NCI-H1930 (cell line): ENCODE measurements at regions not wholly inside any gene's neighbourhood (a gene's known extent, or its start where the extent isn't known, plus 50 kb on each side); places are given as distances from the start of the nearest gene placed in this dataset.
A peak's percentile ranks its signal among the peaks of the same experiment; 100 is the strongest.

Experiments used
- DNase-seq, 2 experiments: peaks; one replicate each; lab custom pipeline; 2025; lab: John Stamatoyannopoulos, UW

DNA sequence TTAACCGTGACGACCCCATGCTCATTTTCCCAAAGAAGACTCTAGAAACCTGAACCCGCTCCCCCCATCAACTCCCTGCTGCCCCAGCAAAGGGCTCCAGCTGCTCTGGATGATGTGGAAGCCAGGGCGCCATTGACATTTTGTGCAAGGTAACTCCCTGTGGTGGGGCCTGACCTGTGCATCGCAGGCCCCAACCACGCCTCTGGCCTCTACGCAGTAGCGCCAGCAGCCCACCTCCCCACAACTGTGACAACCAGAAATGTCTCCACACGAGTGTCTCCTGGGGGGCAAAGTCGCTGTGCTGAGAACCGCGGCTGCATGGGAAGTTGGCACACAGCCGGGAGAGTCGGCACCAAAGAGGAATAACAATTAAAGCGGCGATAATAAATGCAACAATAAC is 86.9 kb upstream of the PRR5 start:
- no peak for DNase-seq

DNA sequence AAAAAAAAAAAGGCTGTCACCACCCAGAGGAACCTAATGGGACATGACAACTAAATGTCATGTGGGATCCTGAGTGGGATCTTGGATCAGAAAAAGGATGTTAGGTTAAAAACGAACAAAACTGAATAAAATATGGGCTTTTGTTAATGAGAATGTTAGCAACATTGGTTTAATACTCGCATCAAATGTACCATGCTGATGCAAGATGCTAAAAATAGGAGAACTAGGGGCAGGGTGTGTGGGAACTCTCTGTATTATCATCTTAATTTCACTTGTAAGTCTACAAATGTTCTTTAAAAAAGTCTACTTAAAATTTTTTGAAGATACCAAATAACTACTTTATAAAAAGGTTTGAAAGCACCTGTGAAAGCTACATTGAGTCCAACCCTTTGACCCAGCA is 88.8 kb upstream of the PRR5 start:
- no peak for DNase-seq

DNA sequence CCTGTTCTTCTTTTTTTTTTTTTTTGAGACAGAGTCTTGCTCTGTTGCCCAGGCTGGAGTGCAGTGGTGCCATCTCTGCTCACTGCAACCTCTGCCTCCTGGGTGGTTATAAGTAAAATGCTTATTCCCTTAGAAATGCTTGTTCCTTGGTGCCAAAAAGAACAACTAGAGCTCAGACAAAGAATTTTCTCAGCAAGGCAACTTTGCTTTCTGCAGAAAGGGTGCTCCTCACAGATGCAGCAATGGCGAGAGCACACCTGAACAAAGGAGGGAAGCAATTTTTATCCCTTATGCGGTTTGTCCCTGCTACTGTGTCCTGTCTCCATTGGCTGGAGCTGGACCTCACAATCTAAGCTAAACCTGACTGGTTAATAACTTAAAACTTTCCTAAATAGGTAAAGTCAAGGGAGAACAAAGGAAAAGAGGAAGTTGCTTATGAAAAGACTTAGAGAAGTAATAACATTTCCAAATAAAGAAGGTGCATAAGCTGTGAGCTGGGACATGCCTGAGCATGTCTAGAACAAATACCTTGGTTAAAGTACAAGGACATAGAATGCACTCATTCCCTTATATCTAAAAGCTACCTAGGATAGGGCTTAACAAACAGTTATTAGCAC is 90.0 kb upstream of the PRR5 start:
- no peak for DNase-seq

DNA sequence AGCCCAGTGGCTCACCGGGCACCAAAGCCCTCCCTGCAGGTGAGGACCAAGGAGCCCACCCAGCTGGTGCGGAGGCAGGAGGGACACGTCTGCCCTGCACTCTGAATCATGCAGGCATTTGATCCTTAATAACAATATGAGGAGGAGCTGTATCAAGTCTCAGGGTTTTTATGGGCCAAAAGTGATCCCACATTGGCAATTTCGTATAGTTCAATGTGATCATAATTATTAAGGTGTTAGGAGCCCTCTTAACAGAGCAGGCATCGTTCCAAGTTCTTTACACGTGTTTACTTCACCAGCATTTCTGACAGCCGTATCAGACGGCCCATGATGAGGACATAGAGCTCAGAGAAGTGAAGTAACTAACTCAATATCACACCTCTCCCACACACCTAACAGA is 91.9 kb upstream of the PRR5 start:
- no peak for DNase-seq

DNA sequence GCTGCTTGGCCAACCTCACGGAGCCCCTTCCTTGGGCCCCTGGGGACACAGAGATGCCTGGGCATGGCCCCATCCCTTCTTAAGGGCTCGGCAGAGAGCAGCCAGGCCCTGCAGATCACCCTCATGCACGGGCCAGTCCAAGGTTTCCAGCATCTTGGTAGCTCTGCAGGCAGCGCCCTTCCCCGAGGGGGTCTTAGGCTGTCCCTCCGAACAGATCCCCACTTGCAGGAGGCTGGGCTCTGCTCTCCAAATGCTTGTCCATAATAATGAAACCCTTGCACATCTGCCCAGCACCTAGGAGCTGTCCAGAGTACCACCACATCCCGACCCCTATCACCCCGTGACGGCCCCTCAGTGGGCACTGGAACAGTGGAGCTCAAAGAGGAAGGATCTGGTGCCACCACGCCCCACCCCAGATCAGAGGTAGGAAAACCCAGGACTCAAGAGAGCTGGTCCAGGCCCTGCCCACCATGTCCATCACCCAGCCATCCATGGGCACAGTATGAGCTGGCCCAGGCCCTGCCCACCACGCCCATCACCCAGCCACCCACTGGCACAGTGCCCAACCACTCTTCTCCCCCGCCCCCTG is 92.5 kb upstream of the PRR5 start:
- DNase-seq: no peak

DNA sequence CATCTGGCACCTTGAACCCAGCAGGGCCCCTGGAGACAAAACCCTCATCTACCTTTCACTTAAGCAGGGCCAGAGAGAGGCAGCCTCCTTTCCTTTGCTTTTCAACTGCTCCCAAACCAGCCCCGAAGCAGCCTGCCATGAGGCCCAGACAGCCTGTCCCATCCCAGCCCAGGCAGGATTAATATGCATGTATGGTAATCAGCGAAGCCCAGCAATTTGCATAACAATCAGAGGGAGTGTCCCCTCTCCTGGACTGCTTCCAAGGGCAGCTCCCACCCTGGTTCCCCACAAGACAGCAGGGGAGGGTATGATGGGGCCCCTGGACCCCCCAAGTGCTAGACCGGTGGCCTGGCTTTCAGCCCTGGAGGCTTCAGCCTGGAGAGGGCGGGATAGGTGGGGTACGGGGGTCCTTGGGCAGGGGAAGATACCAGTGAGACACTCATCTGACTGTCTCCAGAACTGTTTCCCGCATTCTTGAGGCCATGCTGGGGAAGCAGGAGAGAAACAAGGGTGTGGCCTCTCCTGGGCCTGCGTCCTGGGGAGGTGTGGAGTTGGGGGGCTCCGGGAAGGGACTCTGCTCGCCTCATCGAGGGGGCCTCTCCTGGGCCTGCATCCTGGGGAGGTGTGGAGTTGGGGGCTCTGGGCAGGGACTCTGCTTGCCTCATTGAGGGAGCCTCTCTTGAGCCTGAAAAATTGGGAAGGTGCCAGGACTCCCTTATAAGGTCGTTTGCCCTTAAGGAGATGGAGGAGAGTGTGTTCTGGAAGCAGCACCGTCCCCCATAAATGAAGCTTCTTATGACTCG is 93.2 kb upstream of the PRR5 start:
- DNase-seq: no peak

DNA sequence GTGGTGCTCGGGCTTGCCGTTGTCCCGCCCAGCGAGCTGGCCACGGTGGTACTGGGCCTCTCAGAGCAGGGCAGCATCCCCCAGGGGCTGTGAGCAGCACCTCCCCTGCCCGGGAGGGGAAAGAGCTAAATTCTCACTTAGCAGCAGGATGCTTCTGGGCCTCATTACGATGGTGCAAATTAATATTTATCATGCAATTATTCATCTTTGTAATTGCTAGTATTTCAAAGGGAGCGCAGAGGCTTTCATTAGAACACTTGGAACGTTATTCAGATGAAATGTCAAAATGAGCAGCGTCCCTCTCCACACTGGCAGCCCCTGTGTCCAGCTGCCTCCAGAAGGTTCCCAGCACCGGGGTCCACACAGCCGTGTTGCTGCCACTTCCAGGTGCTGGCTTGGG is 95.9 kb upstream of the PRR5 start:
- DNase-seq: no peak

DNA sequence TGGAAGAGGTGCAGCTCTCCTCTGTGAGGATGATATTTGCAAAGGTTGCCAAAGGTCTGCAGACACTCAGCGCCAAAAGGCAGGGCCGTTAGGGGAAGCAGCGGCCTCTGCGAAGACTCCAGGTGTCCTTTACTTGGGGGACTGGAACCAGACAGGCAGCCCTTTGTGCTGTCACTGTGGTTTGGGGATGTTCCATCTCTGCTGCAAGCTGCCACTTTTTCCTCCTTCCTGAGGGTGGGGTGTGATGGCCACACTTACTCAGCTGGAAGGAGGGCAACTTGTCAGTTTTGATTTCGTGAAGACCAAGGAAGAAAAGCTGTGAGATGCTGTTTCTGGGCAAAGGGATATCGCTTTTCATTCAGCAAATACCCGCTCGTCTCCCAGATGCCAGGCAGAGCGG is 96.5 kb upstream of the PRR5 start:
- DNase-seq: no peak

DNA sequence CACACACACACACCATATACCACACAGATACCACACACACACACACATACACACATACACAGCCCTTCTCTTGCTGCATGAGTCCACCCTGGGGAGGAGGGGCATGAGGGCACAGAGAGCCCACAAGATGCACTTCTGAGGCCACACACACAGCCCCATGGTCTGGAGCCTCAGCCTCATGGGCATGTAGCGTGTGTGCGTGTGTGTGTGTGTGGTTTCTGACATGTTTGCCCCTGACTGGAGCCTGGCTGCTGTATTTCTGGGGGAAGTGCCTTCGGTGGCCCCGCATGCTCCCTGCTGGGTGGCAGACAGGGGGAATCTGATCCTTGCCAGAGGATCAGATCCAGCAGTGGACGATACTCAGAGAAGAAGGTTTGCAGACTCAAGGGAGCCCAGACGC is 97.0 kb upstream of the PRR5 start:
- no peak for DNase-seq

DNA sequence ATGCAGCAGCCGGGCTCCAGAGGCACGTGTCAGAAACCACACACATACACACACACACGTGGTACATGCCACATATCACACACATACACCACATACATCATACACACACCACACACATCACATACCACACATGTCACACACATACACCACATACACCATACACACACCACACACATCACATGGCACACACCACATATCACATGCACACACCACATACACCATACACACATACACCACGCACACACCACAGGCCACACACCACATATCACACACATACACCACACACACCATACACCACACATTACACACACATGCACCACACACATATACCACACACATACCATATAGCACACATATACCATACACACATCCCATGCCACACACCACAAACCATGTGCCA is 97.5 kb upstream of the PRR5 start:
- DNase-seq: no peak

DNA sequence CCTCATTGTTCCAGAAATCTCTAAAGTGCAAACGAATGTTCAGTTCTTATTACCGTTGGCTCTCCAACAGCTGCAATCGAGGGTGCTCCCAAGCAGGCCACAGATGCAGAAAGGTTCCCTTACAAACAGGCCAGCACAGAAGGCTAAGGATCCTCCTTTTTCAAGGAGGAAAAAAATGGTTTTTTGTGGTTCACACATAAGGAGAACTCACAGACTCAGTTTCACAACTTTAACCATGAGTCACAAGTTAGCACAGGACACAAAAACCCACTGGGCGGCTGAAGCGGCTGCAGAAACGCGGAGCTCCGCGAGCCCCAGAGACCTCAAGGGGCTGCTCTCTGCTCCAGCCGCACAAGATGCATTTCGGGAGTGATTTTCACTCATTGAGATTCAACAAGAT is 98.2 kb upstream of the PRR5 start:
- DNase-seq: no peak

DNA sequence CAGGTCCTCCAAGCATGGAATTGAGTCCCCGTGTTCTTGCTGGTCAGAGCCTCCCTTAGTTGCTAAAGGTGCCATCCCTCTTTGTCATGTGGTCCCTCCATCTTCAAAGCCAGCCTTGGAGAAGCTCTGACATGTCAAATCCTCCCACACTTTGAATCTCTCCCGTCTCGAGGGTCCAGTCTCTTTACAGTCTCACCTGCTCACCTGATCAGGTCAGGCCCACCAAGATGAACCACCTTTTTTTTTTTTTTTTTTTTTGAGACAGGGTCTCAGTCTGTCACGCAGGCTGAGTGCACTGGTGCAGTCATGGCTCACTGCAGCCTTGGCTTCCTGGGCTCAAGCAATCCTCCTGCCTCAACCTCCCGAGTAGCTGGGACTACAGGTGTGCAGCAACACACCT is 100.3 kb upstream of the PRR5 start:
- DNase-seq: no peak

DNA sequence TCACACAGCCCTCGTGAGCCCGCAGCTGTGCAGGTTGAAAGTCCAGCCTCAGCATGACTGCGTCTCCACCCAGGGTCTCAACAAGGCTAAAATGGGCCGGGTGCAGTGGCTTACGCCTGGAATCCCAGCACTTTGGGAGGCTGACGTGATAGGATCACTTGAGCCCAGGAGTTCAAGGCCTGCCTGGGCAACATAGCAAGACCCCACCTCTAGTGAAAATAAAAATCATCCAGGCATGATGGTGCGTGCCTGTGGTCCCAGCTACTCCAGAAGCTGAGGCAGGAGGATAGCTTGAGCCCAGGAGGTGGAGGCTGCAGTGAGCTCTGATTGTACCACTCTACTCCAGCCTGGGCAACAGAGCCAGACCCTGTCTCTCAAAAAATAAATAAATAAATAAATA is 100.8 kb upstream of the PRR5 start:
- DNase-seq: no peak

DNA sequence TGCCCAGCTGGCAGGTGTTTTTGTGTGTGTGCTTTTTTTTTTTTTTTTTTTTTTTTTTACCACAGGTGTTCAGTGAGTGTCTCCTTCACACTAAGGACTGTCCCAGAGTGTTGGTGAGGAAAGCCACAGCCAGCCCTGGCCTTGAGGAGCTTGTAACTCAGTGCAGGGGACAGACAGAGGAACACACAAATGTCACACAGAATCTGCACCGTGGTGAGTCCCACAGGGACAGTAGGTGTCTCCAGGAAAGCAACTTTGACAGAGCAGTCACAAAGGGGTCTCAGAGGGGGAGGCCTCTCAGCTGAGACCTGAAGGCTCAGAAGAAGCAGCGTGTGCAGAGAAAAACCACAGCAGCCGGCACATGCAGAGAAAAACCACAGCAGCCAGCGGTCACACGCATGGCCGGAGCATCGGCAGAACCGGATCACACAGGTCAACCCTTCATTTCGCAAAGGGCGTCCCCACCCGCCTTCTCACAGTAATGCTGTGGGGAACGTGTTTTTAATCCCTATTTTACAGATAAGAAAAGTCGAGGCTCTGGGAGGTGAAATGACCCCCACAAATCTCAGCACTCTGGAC is 101.7 kb upstream of the PRR5 start:
- no peak for DNase-seq

DNA sequence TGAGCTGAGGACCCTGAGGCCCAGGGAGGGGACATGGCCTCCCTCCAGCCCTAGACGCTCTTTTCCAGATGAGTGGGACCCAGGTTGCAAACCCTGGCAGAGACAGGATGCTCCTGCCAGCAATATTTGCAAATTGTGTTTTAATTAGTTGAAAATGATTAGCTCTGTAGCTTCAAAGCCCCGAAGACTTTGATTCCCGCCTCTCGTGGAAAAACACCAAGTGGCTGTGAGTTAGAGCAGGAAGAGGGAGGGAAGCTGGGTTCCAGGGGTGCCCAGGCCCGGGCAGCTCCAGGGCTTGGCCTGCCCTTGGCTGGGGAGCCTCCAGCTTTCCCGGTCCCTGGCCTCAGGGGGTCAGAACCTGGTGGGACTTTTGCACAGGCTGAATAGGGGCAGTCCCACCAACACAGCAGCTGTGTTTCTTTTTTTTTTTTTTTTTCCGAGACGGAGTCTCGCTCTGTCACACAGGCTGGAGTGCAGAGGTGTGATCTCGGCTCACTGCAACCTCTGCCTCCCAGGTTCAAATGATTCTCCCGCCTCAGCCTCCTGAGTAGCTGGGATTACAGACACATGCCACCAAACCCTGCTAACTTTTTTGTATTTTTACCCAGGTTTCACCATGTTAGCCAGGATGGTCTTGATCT is 101.6 kb upstream of the RTL6 start:
- no peak for DNase-seq

DNA sequence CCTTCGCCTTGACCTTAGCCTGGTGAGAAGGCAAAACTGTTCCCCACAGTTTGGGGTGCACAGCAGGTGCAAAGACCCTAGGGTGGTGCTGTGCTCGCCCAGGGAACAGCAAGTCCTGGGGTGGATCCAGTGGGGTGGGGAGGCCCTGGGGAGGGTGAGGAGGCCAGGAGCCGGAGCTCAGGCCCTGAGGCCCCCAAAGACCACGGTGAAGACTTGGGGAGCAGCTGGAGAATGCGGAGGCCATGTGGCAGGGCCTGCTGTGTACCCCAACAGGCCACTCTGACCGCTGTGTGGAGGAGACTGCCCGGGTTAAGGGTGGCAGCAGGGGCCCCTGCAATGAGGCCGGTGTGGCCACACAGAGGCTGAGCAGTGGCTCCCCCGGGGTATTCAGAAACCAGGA is 101.1 kb upstream of the RTL6 start:
- no peak for DNase-seq

DNA sequence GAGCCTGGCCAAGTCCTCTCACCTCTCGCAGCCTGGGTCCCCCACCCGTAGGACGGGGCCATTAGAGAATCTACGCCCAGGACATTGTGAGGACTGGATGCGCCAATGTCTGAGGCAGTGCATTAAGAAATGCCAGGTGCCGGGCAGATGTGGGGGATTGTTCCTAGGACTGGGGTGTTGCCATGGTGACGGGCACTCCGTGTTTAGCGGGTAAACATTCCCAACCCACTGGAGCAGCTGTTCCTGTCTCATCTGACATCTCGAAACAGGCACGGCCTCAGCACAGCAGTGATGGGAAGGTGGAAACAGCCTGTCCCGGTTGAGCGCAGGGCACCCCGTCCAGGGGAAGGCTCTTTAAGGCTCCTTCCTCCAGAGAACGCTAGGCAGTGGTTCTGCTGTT is 99.6 kb upstream of the RTL6 start:
- DNase-seq: peak in 1 of 2 experiments; percentile 31

DNA sequence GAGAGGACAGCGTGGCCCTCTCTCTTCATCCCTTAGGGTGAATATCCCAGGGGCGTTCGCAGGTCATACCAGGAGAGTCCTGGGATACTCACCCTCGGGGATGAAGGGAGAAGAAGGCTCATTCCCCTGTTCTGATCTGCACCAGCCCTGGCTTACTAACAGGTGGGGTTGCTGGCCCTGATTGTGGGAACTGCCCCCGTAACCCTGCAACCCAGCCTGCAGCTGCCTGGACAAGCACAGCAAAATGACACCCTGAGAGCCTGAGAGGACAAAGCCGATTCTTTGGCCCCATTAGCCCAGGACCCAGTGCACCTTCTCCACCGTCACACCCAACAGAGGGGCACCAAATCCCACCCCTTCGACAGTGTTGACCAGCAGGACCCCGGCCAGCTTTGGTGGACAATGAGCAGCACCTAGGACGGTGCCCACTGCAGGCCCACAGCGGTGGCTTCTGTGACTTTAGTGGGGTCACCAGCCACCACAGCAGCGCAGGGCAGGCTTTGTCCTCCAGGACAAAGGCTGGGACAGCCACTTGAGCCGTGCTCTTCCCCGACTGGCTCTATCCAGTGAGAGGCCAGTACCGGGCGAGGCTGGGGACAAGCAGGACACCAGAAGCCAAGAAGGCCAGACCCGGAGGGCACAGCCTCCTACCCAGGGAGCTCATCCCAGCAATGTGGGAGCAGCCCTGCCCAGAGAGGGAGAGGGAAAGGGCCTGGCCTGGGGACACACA is 98.5 kb upstream of the RTL6 start:
- no peak for DNase-seq

DNA sequence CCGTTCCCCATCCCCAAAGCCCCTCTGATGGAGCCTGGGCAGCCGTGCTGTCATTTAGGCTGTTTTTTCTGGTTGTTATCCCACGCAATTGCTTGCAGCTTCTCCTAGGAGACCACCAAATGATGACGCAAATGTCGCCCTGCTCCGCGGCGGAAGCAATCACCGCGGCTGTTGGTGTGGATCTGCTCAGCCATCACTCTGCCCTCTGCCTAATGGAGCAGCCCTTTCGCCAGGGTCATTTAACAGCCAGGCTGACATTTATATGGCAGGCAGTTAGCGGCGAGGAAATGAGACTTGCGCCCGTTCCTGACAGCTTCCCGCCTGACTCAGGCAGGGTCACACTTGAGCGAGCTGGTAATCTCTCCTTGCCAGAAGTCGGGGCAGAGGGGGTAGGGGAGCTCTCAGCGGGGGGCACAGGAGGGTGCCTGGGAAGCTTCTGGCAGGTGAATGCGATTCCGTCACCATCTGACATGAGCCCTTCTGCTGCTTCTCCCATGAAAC is 97.9 kb upstream of the RTL6 start:
- DNase-seq: peak in 1 of 2 experiments; percentile 47

DNA sequence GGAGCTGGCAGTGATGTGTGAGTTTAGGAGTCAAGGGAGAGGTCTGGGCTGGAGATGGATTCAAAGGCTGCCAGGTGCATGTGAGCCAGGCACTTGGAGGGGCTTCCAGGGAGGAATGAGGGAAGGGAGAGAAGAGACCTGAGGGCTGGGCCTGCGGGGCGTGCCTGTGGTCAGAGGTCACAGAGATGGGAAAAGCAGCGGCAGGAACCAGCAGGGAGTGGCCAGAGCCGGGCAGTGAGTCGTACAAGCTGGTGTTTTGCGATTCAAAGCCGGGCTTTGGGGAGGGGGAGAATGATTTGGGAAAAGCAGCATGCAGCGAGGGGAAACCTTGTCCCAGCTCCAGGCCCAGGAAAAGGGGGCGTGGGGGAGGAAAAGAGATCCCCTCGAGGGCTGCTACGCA is 96.9 kb upstream of the RTL6 start:
- no peak for DNase-seq

DNA sequence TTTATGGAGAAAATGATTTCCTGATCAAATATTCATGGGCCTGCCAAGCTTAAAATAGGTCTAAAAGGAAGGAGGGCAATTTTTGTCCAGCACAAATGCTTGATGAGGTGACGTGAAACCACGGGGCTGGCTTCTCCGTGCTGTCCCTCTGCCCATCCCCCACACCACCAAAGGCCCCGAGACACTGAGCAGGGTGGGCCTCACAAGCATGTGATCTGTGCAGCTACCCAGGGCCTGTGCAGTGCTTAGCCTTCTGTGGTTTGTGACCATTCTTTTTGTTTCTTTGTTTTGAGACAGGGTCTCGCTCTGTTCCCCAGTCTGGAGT is 94.8 kb upstream of the RTL6 start:
- no peak for DNase-seq
